Neural cell (in vitro differentiated cells): ENCODE measurements at regions not wholly inside any gene's neighbourhood (a gene's known extent, or its start where the extent isn't known, plus 50 kb on each side); places are given as distances from the start of the nearest gene placed in this dataset.

Source experiments
- EZH2 ChIP-seq: fragments of 200-600, 300-800 bp; shearing (Covaris generic), sonication (generic); IDR thresholded peaks from 2 replicates; pipeline ENCODE4 v1.6.1; 2014; ENCODE audit warnings: antibody characterized with exemption, low read length, borderline replicate concordance, mild to moderate bottlenecking; ENCODE audit not compliant: insufficient read depth, poor library complexity, severe bottlenecking
- MXI1 ChIP-seq: fragments of 450-650 bp; conservative IDR thresholded peaks from 2 replicates; pipeline ENCODE4 v1.6.1; 2014; ENCODE audit warnings: antibody characterized with exemption, mild to moderate bottlenecking; ENCODE audit not compliant: poor library complexity, severe bottlenecking
- TF ChIP-seq, protein P1 (sequence below): IDR thresholded peaks from 2 replicates; pipeline ENCODE4 v1.6.1; 2012; ENCODE audit warnings: borderline replicate concordance
- TF ChIP-seq, protein P2 (sequence below): fragments of 450-650 bp; IDR thresholded peaks from 2 replicates; pipeline ENCODE4 v1.5.1; 2014; ENCODE audit warnings: antibody characterized with exemption, mild to moderate bottlenecking, moderate library complexity; ENCODE audit not compliant: poor library complexity, severe bottlenecking

DNA sequence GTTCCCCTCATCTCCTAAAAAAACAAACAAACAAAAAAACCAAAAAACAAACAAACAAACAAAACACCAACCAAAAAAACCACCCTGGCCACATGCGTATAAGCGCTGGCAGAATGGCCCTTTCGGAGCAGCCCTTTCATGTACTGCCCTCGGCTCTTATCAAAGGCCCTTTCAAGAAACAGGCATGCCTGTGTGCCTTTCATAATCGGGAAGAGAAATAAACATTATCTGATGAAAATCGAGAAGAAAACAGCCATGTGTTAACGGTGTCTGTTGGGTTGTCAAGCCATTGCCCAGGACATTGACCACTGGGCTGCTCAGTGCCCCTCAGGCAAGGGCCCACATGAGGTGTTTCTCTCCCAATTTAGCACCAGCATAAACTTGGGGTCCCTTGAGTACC is 68.3 kb downstream of the PJA1 start:
- TF ChIP-seq, protein P1, sequence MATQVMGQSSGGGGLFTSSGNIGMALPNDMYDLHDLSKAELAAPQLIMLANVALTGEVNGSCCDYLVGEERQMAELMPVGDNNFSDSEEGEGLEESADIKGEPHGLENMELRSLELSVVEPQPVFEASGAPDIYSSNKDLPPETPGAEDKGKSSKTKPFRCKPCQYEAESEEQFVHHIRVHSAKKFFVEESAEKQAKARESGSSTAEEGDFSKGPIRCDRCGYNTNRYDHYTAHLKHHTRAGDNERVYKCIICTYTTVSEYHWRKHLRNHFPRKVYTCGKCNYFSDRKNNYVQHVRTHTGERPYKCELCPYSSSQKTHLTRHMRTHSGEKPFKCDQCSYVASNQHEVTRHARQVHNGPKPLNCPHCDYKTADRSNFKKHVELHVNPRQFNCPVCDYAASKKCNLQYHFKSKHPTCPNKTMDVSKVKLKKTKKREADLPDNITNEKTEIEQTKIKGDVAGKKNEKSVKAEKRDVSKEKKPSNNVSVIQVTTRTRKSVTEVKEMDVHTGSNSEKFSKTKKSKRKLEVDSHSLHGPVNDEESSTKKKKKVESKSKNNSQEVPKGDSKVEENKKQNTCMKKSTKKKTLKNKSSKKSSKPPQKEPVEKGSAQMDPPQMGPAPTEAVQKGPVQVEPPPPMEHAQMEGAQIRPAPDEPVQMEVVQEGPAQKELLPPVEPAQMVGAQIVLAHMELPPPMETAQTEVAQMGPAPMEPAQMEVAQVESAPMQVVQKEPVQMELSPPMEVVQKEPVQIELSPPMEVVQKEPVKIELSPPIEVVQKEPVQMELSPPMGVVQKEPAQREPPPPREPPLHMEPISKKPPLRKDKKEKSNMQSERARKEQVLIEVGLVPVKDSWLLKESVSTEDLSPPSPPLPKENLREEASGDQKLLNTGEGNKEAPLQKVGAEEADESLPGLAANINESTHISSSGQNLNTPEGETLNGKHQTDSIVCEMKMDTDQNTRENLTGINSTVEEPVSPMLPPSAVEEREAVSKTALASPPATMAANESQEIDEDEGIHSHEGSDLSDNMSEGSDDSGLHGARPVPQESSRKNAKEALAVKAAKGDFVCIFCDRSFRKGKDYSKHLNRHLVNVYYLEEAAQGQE = no peak
- TF ChIP-seq, protein P2, sequence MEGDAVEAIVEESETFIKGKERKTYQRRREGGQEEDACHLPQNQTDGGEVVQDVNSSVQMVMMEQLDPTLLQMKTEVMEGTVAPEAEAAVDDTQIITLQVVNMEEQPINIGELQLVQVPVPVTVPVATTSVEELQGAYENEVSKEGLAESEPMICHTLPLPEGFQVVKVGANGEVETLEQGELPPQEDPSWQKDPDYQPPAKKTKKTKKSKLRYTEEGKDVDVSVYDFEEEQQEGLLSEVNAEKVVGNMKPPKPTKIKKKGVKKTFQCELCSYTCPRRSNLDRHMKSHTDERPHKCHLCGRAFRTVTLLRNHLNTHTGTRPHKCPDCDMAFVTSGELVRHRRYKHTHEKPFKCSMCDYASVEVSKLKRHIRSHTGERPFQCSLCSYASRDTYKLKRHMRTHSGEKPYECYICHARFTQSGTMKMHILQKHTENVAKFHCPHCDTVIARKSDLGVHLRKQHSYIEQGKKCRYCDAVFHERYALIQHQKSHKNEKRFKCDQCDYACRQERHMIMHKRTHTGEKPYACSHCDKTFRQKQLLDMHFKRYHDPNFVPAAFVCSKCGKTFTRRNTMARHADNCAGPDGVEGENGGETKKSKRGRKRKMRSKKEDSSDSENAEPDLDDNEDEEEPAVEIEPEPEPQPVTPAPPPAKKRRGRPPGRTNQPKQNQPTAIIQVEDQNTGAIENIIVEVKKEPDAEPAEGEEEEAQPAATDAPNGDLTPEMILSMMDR = no peak
- no peak for TF ChIP-seq EZH2
- no peak for TF ChIP-seq MXI1
